ENCODE measurements at regions not wholly inside any gene's neighbourhood (a gene's known extent, or its start where the extent isn't known, plus 50 kb on each side); places are given as distances from the start of the nearest gene placed in this dataset.

- in situ Hi-C loops (cut with HindIII; ENCODE audit: extremely low pct_ligation_motif_present, low pct_unique_long_range_greater_than_20kb) (no loop called here), intact Hi-C loops (cut with micrococcal nuclease; ENCODE audit: unreplicated experiment) (no loop called here)
- POLR2A ChIA-PET = no interaction called here
- TF ChIP-seq NR1H2 (CRISPR knock-in tag; IDR thresholded peaks at IDR 0.05; ENCODE audit: borderline replicate concordance, low read depth) (no peak), RBM39 (IDR thresholded peaks at IDR 0.05; ENCODE audit: low read depth, low read length, poor library complexity, severe bottlenecking) (no peak)
- Histone ChIP-seq H3K4me1 (ENCODE audit: insufficient read depth, low read length) (no peaks in the 10 kb centered on the region), H3K9me3 (ENCODE audit: low read length) (no peaks in the 10 kb centered on the region), H3K79me2 (ENCODE audit: insufficient read depth, low read length) (no peaks in the 10 kb centered on the region), H3K4me2 (ENCODE audit: low read depth, low read length) (no peak overlapping the region), H3K9ac (ENCODE audit: insufficient read depth, low read depth, low read length) (no peak overlapping the region), H4K20me1 (ENCODE audit: insufficient read depth, low read length) (no peaks in the 10 kb centered on the region), H3K27ac (ENCODE audit: extremely low read length, insufficient read depth, low read length) (no peak overlapping the region), H3K27me3 (ENCODE audit: control insufficient read depth in 1 of 2, insufficient read depth in 2 of 2, low read length in 2 of 2) (no peaks in the 10 kb centered on the region), H3K4me3 (replicated peaks in 1 of 3; ENCODE audit: insufficient read depth in 1 of 3, low read depth in 2 of 3, low read length in 3 of 3) (no peak overlapping the region), H3K36me3 (replicated peaks in 1 of 2; ENCODE audit: control insufficient read depth in 1 of 2, insufficient read depth in 2 of 2, low read length in 2 of 2) (no peaks in the 10 kb centered on the region), H2AFZ (ENCODE audit: low read length) (no peak overlapping the region)
- CTCF ChIA-PET (ENCODE audit: low intra/inter-chr PET ratio, low total read pairs) = no interaction called here
- no TSS peak for BruUV-seq (replicated peaks)
- FAIRE-seq (no peak), DNase-seq (ENCODE audit: low spot score) (no peak), ATAC-seq (no peak)
Measured at GRCh38 chr3:22933841-22934116, 269.3 kb upstream of the UBE2E2 start.

GRCh38 chr3:22935040-22935439 lies 268.1 kb upstream of the UBE2E2 start:
- Histone ChIP-seq H3K36me3 (replicated peaks in 1 of 2; ENCODE audit: control insufficient read depth in 1 of 2, insufficient read depth in 2 of 2, low read length in 2 of 2) (no peaks in the 10 kb centered on the region), H3K4me1 (ENCODE audit: insufficient read depth, low read length) (no peaks in the 10 kb centered on the region), H3K9me3 (ENCODE audit: low read length) (no peaks in the 10 kb centered on the region), H4K20me1 (ENCODE audit: insufficient read depth, low read length) (no peaks in the 10 kb centered on the region), H2AFZ (ENCODE audit: low read length) (no peak overlapping the region), H3K27ac (ENCODE audit: extremely low read length, insufficient read depth, low read length) (no peak overlapping the region), H3K9ac (ENCODE audit: insufficient read depth, low read depth, low read length) (no peak overlapping the region), H3K27me3 (ENCODE audit: control insufficient read depth in 1 of 2, insufficient read depth in 2 of 2, low read length in 2 of 2) (no peaks in the 10 kb centered on the region), H3K4me3 (replicated peaks in 1 of 3; ENCODE audit: insufficient read depth in 1 of 3, low read depth in 2 of 3, low read length in 3 of 3) (no peak overlapping the region), H3K79me2 (ENCODE audit: insufficient read depth, low read length) (no peaks in the 10 kb centered on the region), H3K4me2 (ENCODE audit: low read depth, low read length) (no peak overlapping the region)
- CTCF ChIA-PET (ENCODE audit: low intra/inter-chr PET ratio, low total read pairs) = no interaction called here
- FAIRE-seq (no peak), ATAC-seq (no peak), DNase-seq (ENCODE audit: low spot score) (no peak)
- intact Hi-C loops (cut with micrococcal nuclease; ENCODE audit: unreplicated experiment) (no loop called here), in situ Hi-C loops (cut with HindIII; ENCODE audit: extremely low pct_ligation_motif_present, low pct_unique_long_range_greater_than_20kb) (no loop called here)
- TF ChIP-seq ZNF75D (CRISPR knock-in tag; IDR thresholded peaks at IDR 0.05; ENCODE audit: borderline replicate concordance) (no peak), U2AF1 (optimal IDR thresholded peaks at IDR 0.05; ENCODE audit: low read depth, low read length) (no peak), ZNF672 (CRISPR knock-in tag; IDR thresholded peaks at IDR 0.05) (no peak), FOSL2 (CRISPR knock-in tag; IDR thresholded peaks at IDR 0.05) (no peak), ZNF484 (CRISPR knock-in tag; IDR thresholded peaks at IDR 0.05; ENCODE audit: borderline replicate concordance, low read depth) (no peak), MED8 (CRISPR knock-in tag; IDR thresholded peaks at IDR 0.05; ENCODE audit: insufficient replicate concordance) (no peak)
- WGBS (ENCODE audit: low lambda C conversion rate) = 82% methylated on average over 2 of the region's 2 CpGs
- no TSS peak for BruUV-seq (replicated peaks)
- POLR2A ChIA-PET = no interaction called here

Data from HepG2 (cell line).